GM12865 (cell line): ENCODE measurements at regions not wholly inside any gene's neighbourhood (a gene's known extent, or its start where the extent isn't known, plus 50 kb on each side); places are given as distances from the start of the nearest gene placed in this dataset.

Experiments
- DNase-seq: peaks from one replicate; pipeline ENCODE4 v3.0.0; 2010; ENCODE audit warnings: low read depth
- H3K4me3 ChIP-seq: 2 replicates; pipeline ENCODE4 v1.5.1; 2011; ENCODE audit warnings: mild to moderate bottlenecking, low read depth, low read length, control low read depth
- TF ChIP-seq, protein P1 (sequence below): IDR thresholded peaks from 2 replicates; pipeline ENCODE4 v1.5.1; 2011; ENCODE audit warnings: low read length, control low read depth, low read depth, inconsistent platforms; ENCODE audit not compliant: insufficient read depth; ENCODE audit errors: missing control alignments

DNA sequence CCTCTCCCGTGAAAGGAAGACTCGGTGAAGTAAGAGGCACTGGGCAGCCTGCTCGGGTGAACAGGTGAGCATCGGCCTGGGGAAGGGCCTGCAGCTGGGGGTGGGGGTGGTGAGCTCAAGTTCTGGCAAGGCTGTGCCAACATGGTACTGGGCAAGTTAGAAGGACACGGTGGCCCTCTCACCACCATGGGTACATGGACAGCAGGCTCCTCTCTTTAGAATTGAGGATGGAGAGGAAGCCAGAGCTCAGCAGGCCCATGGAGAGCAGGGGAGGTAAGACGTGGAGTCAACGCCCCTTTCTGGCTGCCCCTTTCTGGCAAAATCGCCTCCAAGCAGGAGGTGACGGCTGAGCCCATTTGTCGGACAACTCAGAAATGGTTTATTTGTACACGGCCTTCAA lies 135.6 kb downstream of the ANKRD60 start:
- TF ChIP-seq, protein P1, sequence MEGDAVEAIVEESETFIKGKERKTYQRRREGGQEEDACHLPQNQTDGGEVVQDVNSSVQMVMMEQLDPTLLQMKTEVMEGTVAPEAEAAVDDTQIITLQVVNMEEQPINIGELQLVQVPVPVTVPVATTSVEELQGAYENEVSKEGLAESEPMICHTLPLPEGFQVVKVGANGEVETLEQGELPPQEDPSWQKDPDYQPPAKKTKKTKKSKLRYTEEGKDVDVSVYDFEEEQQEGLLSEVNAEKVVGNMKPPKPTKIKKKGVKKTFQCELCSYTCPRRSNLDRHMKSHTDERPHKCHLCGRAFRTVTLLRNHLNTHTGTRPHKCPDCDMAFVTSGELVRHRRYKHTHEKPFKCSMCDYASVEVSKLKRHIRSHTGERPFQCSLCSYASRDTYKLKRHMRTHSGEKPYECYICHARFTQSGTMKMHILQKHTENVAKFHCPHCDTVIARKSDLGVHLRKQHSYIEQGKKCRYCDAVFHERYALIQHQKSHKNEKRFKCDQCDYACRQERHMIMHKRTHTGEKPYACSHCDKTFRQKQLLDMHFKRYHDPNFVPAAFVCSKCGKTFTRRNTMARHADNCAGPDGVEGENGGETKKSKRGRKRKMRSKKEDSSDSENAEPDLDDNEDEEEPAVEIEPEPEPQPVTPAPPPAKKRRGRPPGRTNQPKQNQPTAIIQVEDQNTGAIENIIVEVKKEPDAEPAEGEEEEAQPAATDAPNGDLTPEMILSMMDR: no peak
- no peak for DNase-seq
- H3K4me3 ChIP-seq: no peak overlapping the region

- TF ChIP-seq, protein P1: no peak
- no peak for DNase-seq
- H3K4me3 ChIP-seq: no peak overlapping the region
These were observed 136.1 kb downstream of the ANKRD60 start for GRCh38 chr20:58092353-58092752.

- TF ChIP-seq, protein P1: no peak
- DNase-seq: no peak
- no peak overlapping the region for H3K4me3 ChIP-seq
These were observed 136.6 kb downstream of the ANKRD60 start for GRCh38 chr20:58091810-58092209.

GRCh38 chr20:58090161-58090560 lies 138.3 kb downstream of the ANKRD60 start:
- TF ChIP-seq, protein P1: no peak
- DNase-seq: no peak
- H3K4me3 ChIP-seq: no peak overlapping the region

DNA sequence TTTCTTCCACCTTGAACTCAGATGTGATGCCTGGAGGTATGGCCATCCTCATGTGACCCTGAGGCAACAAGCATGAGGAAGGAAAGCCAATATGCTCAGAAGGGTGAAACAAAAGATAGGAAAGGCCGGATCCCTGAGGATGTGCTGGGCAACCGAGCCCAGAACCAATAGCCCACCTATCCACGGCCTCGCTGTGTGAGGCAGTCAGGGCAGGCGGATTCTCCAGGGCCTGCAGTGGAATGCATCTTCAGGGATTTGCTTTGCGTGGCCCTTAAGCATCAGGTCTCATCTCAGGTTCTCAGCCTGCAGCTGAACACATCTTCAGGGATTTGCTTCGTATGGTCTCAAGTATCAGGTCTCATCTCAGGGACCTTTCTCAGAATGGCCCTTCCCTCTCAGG lies 139.8 kb downstream of the ANKRD60 start:
- TF ChIP-seq, protein P1: no peak
- no peak for DNase-seq
- no peak overlapping the region for H3K4me3 ChIP-seq

- no peak for DNase-seq
- H3K4me3 ChIP-seq: no peak overlapping the region
- TF ChIP-seq, protein P1: no peak
These were observed 140.3 kb downstream of the ANKRD60 start for GRCh38 chr20:58088105-58088504.

DNA sequence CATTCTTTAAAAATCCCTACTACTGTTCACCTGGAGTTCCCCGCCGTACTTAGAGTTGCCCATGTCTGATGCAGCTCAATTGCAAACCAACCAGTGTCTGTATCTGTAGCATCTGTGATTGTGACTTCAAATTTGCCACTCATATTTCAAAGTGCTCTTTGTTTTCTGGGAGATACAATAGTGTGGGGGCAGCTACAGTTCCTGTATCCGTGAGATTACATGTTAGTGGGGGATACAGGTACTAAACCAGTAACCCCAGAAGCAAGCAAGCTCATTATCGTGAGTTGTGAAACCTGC lies 140.9 kb downstream of the ANKRD60 start:
- TF ChIP-seq, protein P1: no peak

More for the DNA sequence above, 140.9 kb downstream of the ANKRD60 start:
- no peak for DNase-seq
- no peak overlapping the region for H3K4me3 ChIP-seq
